PC-9 (cell line): ENCODE measurements at regions not wholly inside any gene's neighbourhood (a gene's known extent, or its start where the extent isn't known, plus 50 kb on each side); places are given as distances from the start of the nearest gene placed in this dataset.

Source experiments
- CTCF ChIP-seq: fragments of 200-600 bp; sonication (generic); conservative IDR thresholded peaks from 2 replicates; pipeline ENCODE4 v1.6.1; 2017; ENCODE audit warnings: mixed run types, antibody characterized with exemption, mild to moderate bottlenecking, moderate library complexity
- EZH2 ChIP-seq: fragments of 200-600 bp; sonication (generic); IDR thresholded peaks from 2 replicates; pipeline ENCODE4 v1.8.0; 2017; ENCODE audit warnings: antibody characterized with exemption, low read depth

GRCh38 chr4:175930471-175930870, 118.4 kb upstream of the GPM6A start:
- TF ChIP-seq CTCF (no peak), EZH2 (no peak)
